ENCODE measurements at regions not wholly inside any gene's neighbourhood (a gene's known extent, or its start where the extent isn't known, plus 50 kb on each side); places are given as distances from the start of the nearest gene placed in this dataset.
"Not testable (repeated sequence)": the region's sequence is repeated elsewhere in the genome, so short reads cannot be mapped to it uniquely, and the experiment has no call there.

GRCh38 chr15:24311692-24312091, 363.9 kb upstream of the NPAP1 start:
- not testable (repeated sequence) for DNase-seq (ENCODE audit: low spot score)

- not testable (repeated sequence) for DNase-seq (ENCODE audit: low spot score)
Observed at GRCh38 chr15:24316326-24316725, 359.2 kb upstream of the NPAP1 start.

- no peak for DNase-seq (ENCODE audit: low spot score)
Observed at GRCh38 chr15:24318981-24319380, 356.6 kb upstream of the NPAP1 start.

GRCh38 chr15:24324096-24324495, 351.5 kb upstream of the NPAP1 start:
- DNase-seq (ENCODE audit: low spot score), result not testable (repeated sequence)

GRCh38 chr15:24326513-24326912, 349.1 kb upstream of the NPAP1 start:
- not testable (repeated sequence) for DNase-seq (ENCODE audit: low spot score)

GRCh38 chr15:24331964-24332363, 343.6 kb upstream of the NPAP1 start:
- DNase-seq (ENCODE audit: low spot score), result not testable (repeated sequence)

GRCh38 chr15:24341876-24342275, 333.7 kb upstream of the NPAP1 start:
- not testable (repeated sequence) for DNase-seq (ENCODE audit: low spot score)

- not testable (repeated sequence) for DNase-seq (ENCODE audit: low spot score)
Observed at GRCh38 chr15:24352777-24353176, 322.8 kb upstream of the NPAP1 start.

GRCh38 chr15:24381103-24381502, 294.5 kb upstream of the NPAP1 start:
- DNase-seq (ENCODE audit: low spot score), result not testable (repeated sequence)

- DNase-seq (ENCODE audit: low spot score), result not testable (repeated sequence)
Observed at GRCh38 chr15:24385258-24385657, 290.3 kb upstream of the NPAP1 start.

GRCh38 chr15:24394303-24394702, 281.3 kb upstream of the NPAP1 start:
- DNase-seq (ENCODE audit: low spot score), result no peak

GRCh38 chr15:24412649-24413048, 262.9 kb upstream of the NPAP1 start:
- not testable (repeated sequence) for DNase-seq (ENCODE audit: low spot score)

- not testable (repeated sequence) for DNase-seq (ENCODE audit: low spot score)
Observed at GRCh38 chr15:24426286-24427054, 249.1 kb upstream of the NPAP1 start.

- not testable (repeated sequence) for DNase-seq (ENCODE audit: low spot score)
Observed at GRCh38 chr15:24427055-24427400, 248.5 kb upstream of the NPAP1 start.

GRCh38 chr15:24435075-24435820, 240.3 kb upstream of the NPAP1 start:
- not testable (repeated sequence) for DNase-seq (ENCODE audit: low spot score)

- not testable (repeated sequence) for DNase-seq (ENCODE audit: low spot score)
Observed at GRCh38 chr15:24437270-24437669, 238.3 kb upstream of the NPAP1 start.

GRCh38 chr15:24437735-24438134, 237.8 kb upstream of the NPAP1 start:
- DNase-seq (ENCODE audit: low spot score), result not testable (repeated sequence)

GRCh38 chr15:24477107-24478025, 198.2 kb upstream of the NPAP1 start:
- not testable (repeated sequence) for DNase-seq (ENCODE audit: low spot score)

GRCh38 chr15:24485885-24486567, 189.5 kb upstream of the NPAP1 start:
- not testable (repeated sequence) for DNase-seq (ENCODE audit: low spot score)

- DNase-seq (ENCODE audit: low spot score), result not testable (repeated sequence)
Observed at GRCh38 chr15:24488164-24488907, 187.2 kb upstream of the NPAP1 start.

- DNase-seq (ENCODE audit: low spot score), result not testable (repeated sequence)
Observed at GRCh38 chr15:24505216-24505615, 170.4 kb upstream of the NPAP1 start.

All from LoVo (cell line).